HuH-7 (cell line): ENCODE measurements at regions not wholly inside any gene's neighbourhood (a gene's known extent, or its start where the extent isn't known, plus 50 kb on each side); places are given as distances from the start of the nearest gene placed in this dataset.

Experiments
- DNase-seq: peaks from one replicate; pipeline ENCODE4 v3.0.0; 2011; ENCODE audit warnings: low spot score

GRCh38 chr12:92581604-92582003 is 121.2 kb upstream of the PLEKHG7 start:
- no peak for DNase-seq

- DNase-seq: peak; percentile 53
Measured at GRCh38 chr12:92574911-92575570, 127.7 kb upstream of the PLEKHG7 start.

GRCh38 chr12:92574051-92574783 is 128.6 kb upstream of the PLEKHG7 start:
- DNase-seq: no peak

GRCh38 chr12:92573104-92573503 is 129.7 kb upstream of the PLEKHG7 start:
- no peak for DNase-seq

- DNase-seq: no peak
Measured at GRCh38 chr12:92571844-92572543, 130.8 kb upstream of the PLEKHG7 start.

GRCh38 chr12:92571169-92571568 is 131.6 kb upstream of the PLEKHG7 start:
- no peak for DNase-seq

- DNase-seq: no peak
Measured at GRCh38 chr12:92570056-92570753, 132.6 kb upstream of the PLEKHG7 start.

GRCh38 chr12:92568691-92569090 is 134.1 kb upstream of the PLEKHG7 start:
- no peak for DNase-seq

GRCh38 chr12:92566448-92567019 is 136.3 kb upstream of the PLEKHG7 start:
- DNase-seq: no peak

- DNase-seq: no peak
Measured at GRCh38 chr12:92563819-92564218, 139.0 kb upstream of the PLEKHG7 start.

GRCh38 chr12:92562063-92562734 is 140.6 kb upstream of the PLEKHG7 start:
- DNase-seq: no peak

GRCh38 chr12:92561543-92561899 is 141.3 kb upstream of the PLEKHG7 start:
- DNase-seq: no peak

GRCh38 chr12:92560713-92561542 is 141.9 kb upstream of the PLEKHG7 start:
- DNase-seq: no peak

- no peak for DNase-seq
Measured at GRCh38 chr12:92558806-92559205, 144.0 kb upstream of the PLEKHG7 start.

- no peak for DNase-seq
Measured at GRCh38 chr12:92558215-92558773, 144.5 kb upstream of the PLEKHG7 start.

- no peak for DNase-seq
Measured at GRCh38 chr12:92557422-92557724, 145.4 kb upstream of the PLEKHG7 start.

- DNase-seq: no peak
Measured at GRCh38 chr12:92556637-92557421, 146.0 kb upstream of the PLEKHG7 start.

- no peak for DNase-seq
Measured at GRCh38 chr12:92556141-92556540, 146.6 kb upstream of the PLEKHG7 start.

GRCh38 chr12:92554158-92555073 is 148.4 kb upstream of the PLEKHG7 start:
- no peak for DNase-seq
